Body of pancreas (tissue), 4 donors: ENCODE measurements at regions not wholly inside any gene's neighbourhood (a gene's known extent, or its start where the extent isn't known, plus 50 kb on each side); places are given as distances from the start of the nearest gene placed in this dataset.

Source experiments
- CTCF ChIP-seq, 7 experiments: fragments of 450-650 bp in 4 of 7; fragments of 200-600 bp in 3 of 7; sonication (generic) in 3 of 7; IDR thresholded peaks; one replicate each; pipeline ENCODE4 v1.5.1; 2016 to 2019; ENCODE audit warnings: antibody characterized with exemption in 7 of 7
- POLR2A ChIP-seq, 3 donors: fragments of 450-650 bp; IDR thresholded peaks; one replicate each; pipeline ENCODE4 v1.6.1; 2016; ENCODE audit warnings: antibody characterized with exemption in 3 of 3, mild to moderate bottlenecking in 2 of 3

GRCh38 chr10:106185951-106186350, 978.6 kb downstream of the SORCS1 start:
- TF ChIP-seq CTCF (IDR thresholded peaks at IDR 0.05) (no peak), POLR2A (IDR thresholded peaks at IDR 0.05) (no peak)
